Hepatocyte (in vitro differentiated cells): ENCODE measurements at regions not wholly inside any gene's neighbourhood (a gene's known extent, or its start where the extent isn't known, plus 50 kb on each side); places are given as distances from the start of the nearest gene placed in this dataset.

Experiments
- DNase-seq: peaks from one replicate; pipeline ENCODE4 v3.0.0-alpha.2; 2016; ENCODE audit warnings: low spot score
- H2AFZ ChIP-seq: fragments of 200-600 bp; sonication (generic); 2 replicates; pipeline ENCODE4 v1.6.0; 2016; ENCODE audit warnings: antibody characterized with exemption, mild to moderate bottlenecking
- H3K27ac ChIP-seq: fragments of 200-600 bp; sonication (generic); 2 replicates; pipeline ENCODE4 v1.5.1; 2016; ENCODE audit warnings: mild to moderate bottlenecking
- H3K27me3 ChIP-seq: fragments of 200-600 bp; sonication (generic); 2 replicates; pipeline ENCODE4 v1.6.1; 2016
- H3K36me3 ChIP-seq: fragments of 200-600 bp; sonication (generic); replicated peaks from 2 replicates; pipeline ENCODE4 v1.5.1; 2016; ENCODE audit warnings: low read depth; ENCODE audit not compliant: insufficient read depth
- H3K4me1 ChIP-seq: fragments of 200-600 bp; sonication (generic); 2 replicates; pipeline ENCODE4 v1.5.1; 2016; ENCODE audit warnings: mild to moderate bottlenecking, moderate library complexity; ENCODE audit not compliant: insufficient read depth
- H3K4me2 ChIP-seq: fragments of 200-600 bp; sonication (generic); 2 replicates; pipeline ENCODE4 v1.6.0; 2016
- H3K4me3 ChIP-seq: fragments of 200-600 bp; sonication (generic); 2 replicates; pipeline ENCODE4 v1.5.1; 2016; ENCODE audit warnings: mild to moderate bottlenecking
- H3K79me2 ChIP-seq: fragments of 200-600 bp; sonication (generic); 2 replicates; pipeline ENCODE4 v1.6.0; 2017; ENCODE audit warnings: mild to moderate bottlenecking
- H3K9me2 ChIP-seq: fragments of 200-600 bp; sonication (generic); replicated peaks from 2 replicates; pipeline ENCODE4 v1.6.0; 2017; ENCODE audit warnings: mild to moderate bottlenecking; ENCODE audit not compliant: insufficient read depth
- H3K9me3 ChIP-seq: fragments of 200-600 bp; sonication (generic); 2 replicates; pipeline ENCODE4 v1.5.1; 2016; ENCODE audit warnings: low read depth, mild to moderate bottlenecking
- H4K20me1 ChIP-seq: fragments of 200-600 bp; sonication (generic); 2 replicates; pipeline ENCODE4 v1.6.0; 2016; ENCODE audit warnings: mild to moderate bottlenecking; ENCODE audit not compliant: insufficient read depth, poor library complexity, severe bottlenecking
- CTCF ChIP-seq: fragments of 200-600 bp; sonication (generic); IDR thresholded peaks from 2 replicates; pipeline ENCODE4 v1.5.1; 2016; ENCODE audit warnings: antibody characterized with exemption, mild to moderate bottlenecking; ENCODE audit not compliant: poor library complexity
- EZH2 ChIP-seq: fragments of 200-600 bp; sonication (generic); IDR thresholded peaks from 2 replicates; pipeline ENCODE4 v1.6.1; 2016; ENCODE audit warnings: antibody characterized with exemption, mild to moderate bottlenecking, borderline replicate concordance
- EZH2phosphoT487 ChIP-seq: fragments of 200-600 bp; sonication (generic); IDR thresholded peaks from one replicate; pipeline ENCODE4 v1.6.1; 2018; ENCODE audit warnings: antibody characterized with exemption, mild to moderate bottlenecking, low read depth, moderate library complexity; ENCODE audit not compliant: unreplicated experiment, severe bottlenecking
- WGBS: methylation state at CpG from one replicate; pipeline ENCODE4 v1.1.6; 2016; ENCODE audit warnings: low lambda C conversion rate; ENCODE audit errors: missing lambda C conversion rate; 5-methylcytosine and 5-hydroxymethylcytosine counted together

- peak; percentile 50 for DNase-seq
These were observed 123.9 kb upstream of the HAPLN1 start for GRCh38 chr5:83844449-83845068.

GRCh38 chr5:83839788-83840187 lies 119.1 kb upstream of the HAPLN1 start:
- Histone ChIP-seq H3K9me3 (no peaks in the 10 kb centered on the region), H2AFZ (no peak overlapping the region), H4K20me1 (no peaks in the 10 kb centered on the region), H3K79me2 (no peaks in the 10 kb centered on the region), H3K9me2 (peaks cover under 1% of the 10 kb centered on the region), H3K4me1 (peaks cover 4% of the 10 kb centered on the region), H3K4me2 (peak overlapping the region; percentile 35), H3K4me3 (no peak overlapping the region), H3K27me3 (no peaks in the 10 kb centered on the region), H3K27ac (peak overlapping the region; percentile 33), H3K36me3 (no peaks in the 10 kb centered on the region)
- TF ChIP-seq EZH2phosphoT487 (no peak), CTCF (no peak), EZH2 (no peak)
- WGBS, result 95% methylated on average over 3 of the region's 3 CpGs
- peak; percentile 26 for DNase-seq

More at GRCh38 chr5:83844449-83845068, 123.9 kb upstream of the HAPLN1 start:
- Histone ChIP-seq H3K36me3 (no peaks in the 10 kb centered on the region), H3K27me3 (no peaks in the 10 kb centered on the region), H3K4me1 (peaks cover 1% of the 10 kb centered on the region), H3K4me3 (no peak overlapping the region), H4K20me1 (no peaks in the 10 kb centered on the region), H3K79me2 (no peaks in the 10 kb centered on the region), H3K4me2 (peak overlapping the region; percentile 40), H2AFZ (peak overlapping the region; percentile 52), H3K27ac (no peak overlapping the region), H3K9me3 (no peaks in the 10 kb centered on the region), H3K9me2 (peaks cover 3% of the 10 kb centered on the region)
- WGBS, result 74% methylated on average over 7 of the region's 7 CpGs
- TF ChIP-seq EZH2, result no peak
- no peak for TF ChIP-seq EZH2phosphoT487
- TF ChIP-seq CTCF, result no peak

GRCh38 chr5:83839256-83839655 lies 118.6 kb upstream of the HAPLN1 start:
- TF ChIP-seq CTCF (no peak), EZH2 (no peak), EZH2phosphoT487 (no peak)
- Histone ChIP-seq H2AFZ (no peak overlapping the region), H3K9me3 (no peaks in the 10 kb centered on the region), H3K79me2 (no peaks in the 10 kb centered on the region), H3K4me3 (no peak overlapping the region), H3K9me2 (no peaks in the 10 kb centered on the region), H3K27me3 (no peaks in the 10 kb centered on the region), H3K4me1 (peaks cover 4% of the 10 kb centered on the region), H3K36me3 (no peaks in the 10 kb centered on the region), H3K4me2 (peak overlapping the region; percentile 35), H4K20me1 (no peaks in the 10 kb centered on the region), H3K27ac (peak overlapping the region; percentile 33)
- DNase-seq, result no peak
- 70% methylated on average over 2 of the region's 2 CpGs for WGBS
